ENCODE measurements at regions not wholly inside any gene's neighbourhood (a gene's known extent, or its start where the extent isn't known, plus 50 kb on each side); places are given as distances from the start of the nearest gene placed in this dataset.

- DNase-seq = peak; percentile 57
These were observed 101.9 kb downstream of the GAS2L3 start for GRCh38 chr12:100675432-100675831.

DNA sequence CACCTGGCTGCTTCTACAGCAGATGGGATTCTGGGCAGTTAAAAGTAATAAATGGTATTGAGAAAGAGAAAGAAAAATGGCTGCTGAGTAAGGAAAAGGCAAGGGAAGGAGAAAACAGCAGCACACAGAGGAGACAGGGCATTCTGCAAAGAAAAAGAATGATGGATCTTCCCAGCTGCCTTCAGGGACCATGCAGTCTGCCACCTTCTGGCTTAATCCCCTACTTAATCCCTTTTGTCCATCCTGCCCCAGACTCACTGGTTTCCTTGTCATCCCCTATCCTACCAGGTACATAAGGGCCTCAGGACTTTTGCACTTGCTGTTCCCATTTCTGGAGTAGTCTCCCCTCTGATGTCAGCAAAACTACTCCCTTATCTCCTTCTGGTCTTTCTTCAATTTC is 107.6 kb downstream of the GAS2L3 start:
- no peak for DNase-seq

GRCh38 chr12:100682178-100682577 is 108.7 kb downstream of the GAS2L3 start:
- DNase-seq = no peak

GRCh38 chr12:100687686-100688085 is 106.9 kb upstream of the ANO4 start:
- no peak for DNase-seq

GRCh38 chr12:100688451-100688864 is 106.1 kb upstream of the ANO4 start:
- no peak for DNase-seq

- DNase-seq = no peak
These were observed 102.1 kb upstream of the ANO4 start for GRCh38 chr12:100692502-100692901.

GRCh38 chr12:100698518-100698917 is 96.1 kb upstream of the ANO4 start:
- no peak for DNase-seq

DNA sequence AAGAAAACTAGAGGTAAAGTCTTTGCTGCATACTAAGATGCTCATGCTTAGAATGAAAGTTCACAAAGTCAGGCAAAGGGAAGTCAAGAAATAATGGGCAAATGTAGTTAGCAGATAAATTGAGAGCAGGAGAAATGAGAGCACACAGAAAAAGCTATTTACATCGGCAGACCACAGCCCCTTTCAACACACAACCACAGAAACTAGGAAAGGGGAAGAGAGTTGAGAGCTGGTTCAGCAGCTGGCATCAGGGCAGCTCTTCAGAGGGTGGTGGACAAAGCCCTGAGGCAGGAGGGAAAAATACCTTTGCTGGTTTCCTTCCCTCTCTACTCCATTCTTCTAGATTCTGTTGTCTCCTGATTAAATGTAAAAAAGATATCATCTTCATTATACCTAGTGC is 95.4 kb upstream of the ANO4 start:
- no peak for DNase-seq

GRCh38 chr12:100703337-100703736 is 91.2 kb upstream of the ANO4 start:
- DNase-seq = no peak

DNA sequence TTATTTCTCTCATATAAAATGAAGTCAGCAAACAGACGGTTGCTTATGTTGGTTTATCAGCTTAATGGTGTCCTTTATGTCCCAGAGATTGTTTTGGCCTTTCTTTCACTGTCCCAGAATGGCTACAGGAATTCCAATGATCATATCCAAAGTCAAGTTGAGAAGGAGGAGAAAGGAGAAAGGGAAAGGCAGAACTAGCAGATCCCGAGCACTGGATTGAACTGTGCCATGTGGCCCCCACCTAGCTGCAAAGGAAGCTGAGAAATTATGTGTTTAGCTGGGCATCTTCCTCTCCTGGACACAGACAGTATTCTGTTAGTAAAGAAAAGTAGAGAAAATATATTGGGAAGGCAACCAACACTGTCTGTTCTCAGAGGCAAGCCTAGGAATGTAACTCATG is 90.7 kb upstream of the ANO4 start:
- DNase-seq = no peak

GRCh38 chr12:100706033-100706432 is 88.5 kb upstream of the ANO4 start:
- DNase-seq = no peak

DNA sequence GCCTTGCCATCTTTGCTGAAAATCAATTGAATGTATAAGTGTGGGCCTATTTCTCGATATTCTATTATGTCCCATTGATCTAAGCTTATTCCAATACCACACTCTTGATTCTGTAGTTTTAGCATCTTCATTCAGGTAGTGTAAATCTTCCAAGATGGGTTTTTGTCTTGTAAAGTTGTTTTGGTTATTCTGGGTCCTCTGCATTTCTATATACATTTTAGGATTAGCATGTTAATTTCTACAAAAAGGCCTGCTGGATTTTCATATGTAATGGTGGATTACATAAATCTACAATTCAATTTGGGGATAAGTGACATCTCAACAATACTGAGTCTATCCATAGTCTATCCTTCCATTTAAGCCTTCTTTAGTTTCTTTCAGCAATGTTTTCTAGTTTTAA is 86.0 kb upstream of the ANO4 start:
- DNase-seq = no peak

DNA sequence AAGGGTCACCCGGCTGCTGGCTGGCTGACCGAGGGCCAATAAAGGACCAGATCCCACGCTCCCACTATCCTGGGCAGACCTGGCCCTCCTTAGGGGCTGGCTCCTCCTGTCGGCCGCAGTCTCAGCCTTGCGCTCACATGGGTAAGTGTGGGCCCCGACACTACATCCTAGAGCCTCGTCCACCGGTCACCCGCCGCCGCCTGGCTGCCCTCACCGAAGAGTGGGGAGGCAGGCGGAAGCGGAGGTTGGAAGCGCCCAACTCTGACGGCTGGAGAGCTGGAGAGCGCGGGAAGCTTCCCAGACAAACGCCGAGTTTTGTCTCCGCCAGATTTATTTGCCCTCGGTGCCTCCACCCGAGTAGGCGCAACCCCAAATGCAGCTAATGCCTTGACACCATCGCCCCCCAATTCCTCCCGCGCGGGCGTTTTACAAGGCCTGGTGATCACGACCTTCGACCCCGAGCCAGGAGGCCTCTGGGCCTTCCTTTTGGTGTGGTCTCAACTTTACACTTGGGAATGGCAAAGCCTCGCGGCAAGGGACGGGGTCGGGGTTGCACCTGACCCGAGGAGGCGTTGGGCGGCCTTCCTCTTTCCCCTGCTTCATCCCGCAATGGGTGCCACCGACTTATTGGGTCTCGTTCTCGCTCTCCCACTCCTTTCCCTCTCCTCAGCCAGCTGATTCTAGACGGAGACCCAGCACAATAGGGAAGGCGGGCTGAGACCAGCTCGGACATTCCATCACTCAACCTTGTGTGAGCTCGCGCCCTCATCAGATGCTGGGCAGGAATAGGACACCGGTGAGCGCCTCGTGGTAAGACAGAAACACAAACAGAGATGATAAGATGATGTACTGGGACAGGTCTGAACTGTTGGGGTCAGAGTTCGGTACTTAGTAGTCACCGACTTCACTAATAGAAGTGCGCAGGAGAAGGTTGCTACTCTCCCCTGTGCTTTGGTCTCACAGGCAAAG is 78.3 kb upstream of the ANO4 start:
- no peak for DNase-seq

DNA sequence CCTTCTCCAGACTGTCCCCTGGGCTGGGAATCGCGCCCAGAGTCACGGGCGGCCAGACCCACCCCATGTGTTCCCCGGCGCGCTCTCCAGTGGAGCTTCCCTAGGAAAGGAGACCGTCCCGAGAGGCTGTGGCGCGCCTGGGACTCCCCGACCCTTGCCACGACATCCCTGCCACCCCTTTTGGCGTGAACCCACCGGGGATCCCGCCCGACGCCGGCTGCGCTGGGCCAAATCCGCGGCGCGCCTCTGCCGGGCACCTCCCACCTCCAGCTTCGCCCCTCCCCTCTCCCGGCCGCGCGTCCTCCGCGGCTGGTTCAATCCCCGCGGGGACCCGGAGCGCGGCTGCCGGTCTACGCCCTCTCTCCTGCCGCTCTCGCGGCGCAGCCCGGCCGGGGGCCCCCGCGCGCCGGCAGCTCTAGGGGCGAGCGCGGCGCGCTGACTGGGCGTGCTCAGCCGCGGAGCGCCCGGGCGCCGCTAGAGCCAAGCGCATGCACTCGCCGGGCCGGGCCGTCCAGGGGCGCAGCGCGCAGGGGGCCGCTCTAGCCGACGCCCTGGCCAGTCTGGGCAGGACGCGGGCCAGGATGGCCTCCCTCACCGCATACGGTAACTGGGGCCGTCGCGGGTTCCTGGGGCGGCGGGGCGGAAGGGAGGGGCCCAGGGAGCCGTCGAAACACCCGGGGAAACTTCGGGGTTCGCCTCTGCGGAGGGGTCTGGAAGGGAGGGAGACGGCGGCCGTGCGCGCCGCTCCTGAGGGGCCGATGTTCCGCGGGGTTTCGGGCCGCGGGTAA is 77.4 kb upstream of the ANO4 start:
- DNase-seq = no peak

GRCh38 chr12:100717733-100718067 is 76.9 kb upstream of the ANO4 start:
- no peak for DNase-seq

- no peak for DNase-seq
These were observed 76.4 kb upstream of the ANO4 start for GRCh38 chr12:100718187-100718586.

DNA sequence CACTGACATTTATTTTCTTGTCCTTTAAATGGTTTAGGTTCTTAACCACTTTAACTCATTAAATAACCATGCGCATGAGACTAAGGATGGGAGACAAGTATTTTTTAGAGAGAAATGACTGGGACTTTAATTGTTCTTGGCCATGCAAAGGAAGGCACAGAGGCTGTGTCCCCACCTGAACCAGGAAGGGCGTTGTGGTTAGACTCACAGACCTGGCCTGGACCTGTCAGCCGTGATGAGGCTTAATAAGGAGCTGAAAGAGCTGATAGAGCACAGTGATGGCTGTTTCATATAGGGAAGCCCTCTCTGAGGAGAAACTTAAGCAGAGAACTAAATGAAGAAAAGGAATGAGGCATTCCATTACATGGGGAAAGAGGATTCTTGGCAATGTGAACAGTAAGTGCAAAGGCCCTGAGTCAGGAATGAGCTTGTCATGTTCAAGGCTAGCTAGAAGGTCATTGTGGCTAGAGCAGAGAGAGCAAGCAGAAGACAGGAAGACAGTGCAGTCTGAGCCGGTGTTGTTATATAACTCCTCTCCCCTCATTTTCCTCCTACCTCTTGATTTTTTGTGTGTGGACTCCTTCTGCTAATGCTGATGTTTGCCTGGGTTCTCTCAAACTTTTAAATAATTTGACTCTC is 74.4 kb upstream of the ANO4 start:
- no peak for DNase-seq

DNA sequence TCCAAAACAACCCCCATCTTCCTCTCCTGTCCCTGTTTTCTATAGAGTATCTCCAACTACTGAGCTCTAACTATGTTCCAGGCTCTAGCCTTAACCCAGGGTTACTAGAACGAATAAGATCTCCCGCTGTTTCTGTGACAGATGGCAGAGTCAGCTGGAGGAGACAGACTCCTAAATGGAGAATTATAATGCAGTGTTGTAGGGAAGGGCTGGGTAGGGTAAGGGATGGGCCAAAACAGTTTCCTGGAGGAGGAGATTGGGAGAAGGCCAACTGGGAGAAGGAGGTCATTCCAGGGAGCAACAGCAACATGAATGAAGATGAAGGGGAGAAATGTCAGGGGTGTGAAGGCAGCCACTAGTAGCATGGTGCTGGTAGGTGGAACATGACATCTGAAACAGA is 73.4 kb upstream of the ANO4 start:
- DNase-seq = no peak

DNA sequence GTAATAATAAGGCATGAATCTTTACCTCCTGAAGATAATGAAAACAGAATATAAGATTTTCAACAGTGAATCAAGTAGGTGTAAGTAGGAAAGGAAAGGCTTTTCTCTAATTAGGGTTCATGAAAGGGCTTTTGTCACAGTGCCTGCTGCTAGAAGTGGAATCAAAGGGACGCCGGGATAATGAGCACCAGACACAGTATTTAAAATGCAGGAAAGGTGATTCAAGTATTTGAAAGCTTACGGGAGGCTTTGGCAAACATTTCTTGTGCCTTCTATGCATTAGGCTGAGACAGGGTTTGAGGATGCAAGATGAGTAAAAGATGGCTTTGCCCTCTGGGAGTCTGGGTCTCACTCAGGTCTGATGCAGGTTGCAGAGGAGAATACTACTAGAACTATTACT is 70.5 kb upstream of the ANO4 start:
- no peak for DNase-seq

- DNase-seq = no peak
These were observed 60.6 kb upstream of the ANO4 start for GRCh38 chr12:100733817-100734593.

DNA sequence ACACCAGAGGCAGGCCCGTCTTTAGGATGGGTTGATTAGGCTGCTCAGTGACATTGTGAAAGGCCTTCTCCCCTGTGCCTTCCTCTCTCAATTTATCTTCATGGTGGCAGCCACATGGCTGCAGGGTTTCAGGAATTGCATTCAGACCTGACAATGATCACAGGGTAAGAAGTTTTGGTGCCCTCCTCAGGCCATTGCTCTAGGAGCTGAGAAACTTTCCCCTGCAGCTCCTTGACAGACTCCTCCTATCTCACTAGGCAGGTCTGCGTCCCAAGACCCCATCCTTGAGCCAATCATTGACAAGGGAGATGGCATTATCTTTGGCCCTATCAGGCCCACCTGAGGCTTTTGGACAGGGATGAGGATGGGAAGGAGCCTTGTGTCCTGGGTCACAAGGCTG is 57.4 kb upstream of the ANO4 start:
- no peak for DNase-seq

- DNase-seq = no peak
These were observed 56.5 kb upstream of the ANO4 start for GRCh38 chr12:100738086-100738485.
